Stimulated activated CD4-positive, alpha-beta T cell treated with anti-CD3 and anti-CD28 coated beads, Interleukin-2, amount 100 ng/mL, for 48 hours (primary cell): ENCODE measurements at regions not wholly inside any gene's neighbourhood (a gene's known extent, or its start where the extent isn't known, plus 50 kb on each side); places are given as distances from the start of the nearest gene placed in this dataset.

ENCODE experiments used
- DNase-seq, 2 donors: peaks; one replicate each; pipeline ENCODE4 v3.0.0-alpha.2; 2020

- DNase-seq = no peak
These were observed 59.6 kb upstream of the CDH13 start for GRCh38 chr16:82567175-82567574.

DNA sequence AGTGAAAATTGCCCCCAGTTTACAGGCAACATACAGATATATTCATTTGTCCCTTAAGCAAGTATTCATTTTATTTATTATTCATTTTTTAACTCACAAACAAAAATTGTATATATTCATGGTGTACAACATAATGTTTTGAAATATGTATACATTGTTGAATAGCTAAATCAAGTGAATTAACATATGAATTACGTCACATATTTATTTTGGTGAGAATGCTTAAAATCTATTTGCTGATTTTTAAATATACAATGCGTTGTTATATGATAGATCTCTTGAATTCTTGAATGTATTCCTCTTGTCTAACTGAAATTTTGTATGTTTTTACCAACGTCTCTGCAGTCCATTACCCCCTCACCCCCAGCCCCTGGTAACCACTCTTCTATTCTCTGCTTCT, 63.4 kb upstream of the CDH13 start:
- DNase-seq = no peak

DNA sequence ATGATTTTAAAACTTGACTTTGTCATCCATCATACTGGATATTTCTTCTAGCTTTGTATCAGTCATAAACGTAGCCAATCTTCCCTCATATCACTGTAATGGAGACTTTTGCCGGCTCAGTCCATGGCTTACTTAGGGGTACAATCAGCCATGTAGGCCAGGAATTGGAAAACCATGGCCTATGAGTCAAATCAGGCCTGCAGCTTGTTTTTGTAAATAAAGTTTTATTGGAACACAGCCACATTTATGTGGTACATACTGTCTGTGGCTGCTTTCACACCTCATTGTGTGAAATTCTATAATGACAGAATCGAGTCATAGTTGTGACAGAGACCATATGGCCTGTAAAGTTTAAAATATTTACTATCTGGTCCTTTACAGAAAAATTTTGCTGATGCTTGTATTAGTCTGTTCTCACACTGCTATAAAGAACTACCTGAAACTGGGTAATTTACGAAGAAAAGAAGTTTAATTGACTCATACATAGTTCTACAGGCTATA, 64.5 kb upstream of the CDH13 start:
- no peak for DNase-seq

GRCh38 chr16:82560805-82561325, 65.9 kb upstream of the CDH13 start:
- no peak for DNase-seq

DNA sequence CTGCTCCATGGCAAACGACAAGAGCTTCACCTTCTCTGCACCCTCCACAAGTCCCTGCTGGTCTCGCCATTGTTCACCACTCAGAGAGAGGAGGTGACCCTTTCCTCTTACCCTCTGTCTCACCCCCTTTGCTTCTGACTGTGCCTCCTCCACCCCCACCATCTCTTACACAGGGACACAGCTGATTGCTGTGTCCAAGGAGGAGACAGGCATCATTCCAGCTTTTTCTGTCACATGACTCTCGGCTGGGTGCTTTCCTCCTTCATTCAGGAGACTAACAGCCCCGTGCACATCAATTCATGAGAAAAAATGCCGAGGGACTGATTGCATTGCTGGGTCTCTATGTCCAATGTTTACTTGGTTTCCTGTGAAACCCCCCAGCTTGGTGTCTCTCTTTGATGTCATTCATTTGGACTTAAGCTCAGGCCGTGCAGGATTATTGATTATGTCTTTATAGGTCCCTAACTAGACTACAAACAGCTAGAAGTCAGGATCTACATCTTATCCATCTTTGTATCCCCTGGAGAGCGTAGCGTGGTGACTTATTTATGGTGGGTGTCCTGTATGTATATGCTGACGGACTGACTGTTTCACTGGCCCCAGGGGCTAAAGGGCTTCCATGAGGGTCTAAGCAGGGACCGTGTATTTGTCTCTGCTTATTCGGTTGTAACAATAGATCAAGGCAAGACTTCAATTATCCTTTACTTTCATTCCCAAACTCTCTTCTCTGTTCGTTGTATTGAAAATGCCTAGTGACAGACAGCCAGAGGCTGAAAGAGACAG, 82.2 kb upstream of the CDH13 start:
- DNase-seq = no peak

DNA sequence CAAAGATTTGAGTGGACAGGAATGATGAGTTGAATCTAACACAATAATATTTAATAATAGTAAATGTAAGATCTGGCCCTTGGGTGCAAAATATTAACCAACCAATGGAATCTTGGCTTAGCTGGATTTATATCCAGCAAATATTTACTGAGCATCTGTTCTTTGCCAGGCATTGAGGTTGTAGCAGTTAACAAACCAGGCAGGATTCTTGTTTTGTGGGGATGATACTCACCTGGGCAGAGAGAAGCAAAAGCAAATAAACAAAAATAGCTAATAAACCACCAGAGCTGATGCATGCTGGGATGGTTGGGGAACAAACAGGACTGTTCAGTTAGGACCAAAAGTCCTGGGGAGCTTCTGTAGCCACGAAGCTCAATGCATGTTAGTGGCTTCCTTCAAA, 84.1 kb upstream of the CDH13 start:
- no peak for DNase-seq

DNA sequence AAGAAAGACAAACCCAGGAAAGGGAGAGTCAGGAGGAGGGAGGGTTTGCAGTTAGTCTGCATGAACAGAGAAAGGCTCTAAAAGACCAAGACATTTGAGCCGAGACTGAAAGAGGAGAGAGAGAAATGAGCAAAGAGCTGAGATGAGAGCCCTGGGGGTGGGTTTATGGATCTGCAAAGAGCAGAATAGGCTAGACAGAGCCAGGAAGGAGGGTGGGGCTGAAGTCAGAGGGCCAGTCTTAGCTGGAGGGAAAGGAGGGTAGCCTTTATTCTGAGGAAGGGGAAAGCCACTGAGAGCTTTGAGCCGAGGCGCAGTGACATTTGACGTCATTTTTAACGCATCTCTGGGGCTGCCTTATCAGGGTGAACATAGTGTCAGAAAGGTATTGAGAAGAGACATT, 85.7 kb upstream of the CDH13 start:
- no peak for DNase-seq

DNA sequence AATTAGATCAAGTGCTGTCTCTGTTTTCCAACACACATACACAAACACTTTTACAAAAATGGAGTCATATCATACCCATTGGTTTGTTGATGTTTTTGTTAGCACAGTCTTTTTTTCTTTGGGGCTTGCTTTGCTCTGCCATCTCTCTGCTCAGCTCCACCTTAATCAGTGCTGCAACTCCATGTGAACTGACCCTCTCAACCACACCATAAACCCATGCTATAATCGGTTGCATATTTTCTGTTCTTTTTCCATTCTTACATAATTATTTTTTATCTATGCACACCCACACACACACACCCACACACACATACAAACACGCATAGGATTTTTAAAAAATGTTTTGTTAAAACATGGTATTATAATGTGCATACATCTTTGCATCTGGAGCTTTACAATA, 91.0 kb upstream of the CDH13 start:
- no peak for DNase-seq

DNA sequence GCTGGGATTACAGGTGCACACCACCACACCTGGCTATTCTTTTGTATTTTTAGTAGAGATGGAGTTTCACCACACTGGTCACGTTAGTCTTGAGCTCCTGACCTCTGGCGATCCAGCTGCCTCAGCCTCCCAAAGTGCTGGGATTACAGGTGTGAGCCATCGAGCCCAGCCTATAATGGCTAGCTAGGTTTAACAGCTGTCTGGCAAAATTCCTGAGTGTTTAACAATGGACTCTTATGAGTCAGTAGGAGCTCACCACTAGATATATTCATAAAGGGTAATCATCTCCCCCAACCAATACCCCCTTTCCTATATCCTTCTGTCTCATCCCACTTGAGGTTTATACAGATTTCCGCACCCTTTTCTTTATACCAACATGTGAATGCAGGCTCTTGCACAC, 91.5 kb upstream of the CDH13 start:
- DNase-seq = no peak

- DNase-seq = no peak
These were observed 93.6 kb upstream of the CDH13 start for GRCh38 chr16:82533189-82533588.

DNA sequence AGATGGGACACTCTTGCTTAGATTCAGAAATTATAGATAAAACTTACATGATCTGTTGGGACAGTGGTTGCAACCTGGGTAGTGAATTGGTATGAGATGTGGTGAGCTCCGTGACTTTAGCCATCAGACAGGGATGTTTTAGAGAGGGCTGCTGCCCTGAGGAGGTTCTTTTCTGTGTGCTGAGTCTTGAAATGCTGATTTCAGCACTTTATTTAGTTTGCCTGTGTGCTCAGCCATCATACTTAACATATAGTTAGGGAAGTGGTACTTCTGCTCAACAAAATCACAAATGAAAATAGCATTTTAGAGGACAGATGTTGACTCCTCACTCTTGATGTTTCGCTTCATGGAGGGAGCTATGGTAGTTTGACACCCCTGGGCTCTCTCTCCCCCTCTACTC, 95.9 kb upstream of the CDH13 start:
- DNase-seq = no peak

DNA sequence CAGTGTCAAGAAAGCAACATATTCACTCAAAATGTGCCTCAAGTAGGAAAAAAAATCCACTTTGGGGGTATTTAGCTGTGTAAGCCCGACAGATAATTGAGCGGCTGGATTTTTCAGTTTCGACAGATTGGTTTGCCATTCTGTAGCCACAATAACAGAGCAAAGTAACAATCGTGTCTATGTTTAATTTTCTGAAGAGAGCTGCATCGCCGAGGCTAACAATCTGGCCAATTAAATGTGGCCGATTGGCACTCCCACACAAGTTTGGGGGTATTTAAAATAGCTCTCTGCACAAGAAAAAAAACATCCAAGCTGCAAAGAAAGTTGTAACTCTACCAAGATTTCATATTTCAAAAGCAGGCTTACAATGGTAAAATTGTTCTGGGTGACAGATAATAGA, 99.7 kb upstream of the CDH13 start:
- DNase-seq = no peak

DNA sequence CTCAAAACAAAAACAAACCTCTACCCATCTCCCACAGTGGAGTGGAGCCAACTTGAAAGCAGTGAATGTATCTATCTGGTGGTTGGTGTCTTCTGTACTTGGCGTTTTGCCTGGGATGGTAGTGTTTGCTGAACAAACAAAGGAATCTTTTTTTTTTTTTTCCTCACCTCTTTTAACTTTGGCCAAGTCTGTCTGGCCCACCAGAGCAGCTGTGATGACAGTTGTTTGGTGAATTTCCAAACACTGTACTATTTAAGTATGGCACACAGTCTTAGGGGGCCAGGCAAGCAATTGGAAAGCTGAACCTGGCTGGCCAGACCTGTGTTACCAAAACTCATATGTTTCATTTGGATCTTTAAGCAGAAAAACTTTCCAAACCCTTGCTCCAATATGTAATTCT, 101.8 kb upstream of the CDH13 start:
- no peak for DNase-seq

DNA sequence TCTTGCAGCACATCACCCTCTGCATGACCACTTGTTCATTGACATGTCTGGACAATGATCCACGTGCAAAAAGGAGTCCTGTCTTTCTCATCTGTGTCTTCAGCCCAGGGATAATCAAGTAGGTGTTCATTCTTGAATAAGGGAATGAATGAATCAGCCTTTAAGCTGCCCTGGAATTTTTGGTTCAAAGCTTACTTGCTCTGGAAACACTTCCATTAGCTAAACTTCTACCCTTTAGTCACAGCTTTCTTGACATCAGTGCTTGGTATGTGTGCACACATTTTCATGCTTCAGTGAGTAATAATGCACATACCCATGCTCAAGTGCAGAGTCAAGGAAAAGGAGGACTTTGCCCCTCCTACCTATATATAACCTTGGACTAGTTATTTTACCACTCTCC, 103.0 kb upstream of the CDH13 start:
- DNase-seq = no peak

GRCh38 chr16:82522026-82522425, 104.7 kb upstream of the CDH13 start:
- no peak for DNase-seq

DNA sequence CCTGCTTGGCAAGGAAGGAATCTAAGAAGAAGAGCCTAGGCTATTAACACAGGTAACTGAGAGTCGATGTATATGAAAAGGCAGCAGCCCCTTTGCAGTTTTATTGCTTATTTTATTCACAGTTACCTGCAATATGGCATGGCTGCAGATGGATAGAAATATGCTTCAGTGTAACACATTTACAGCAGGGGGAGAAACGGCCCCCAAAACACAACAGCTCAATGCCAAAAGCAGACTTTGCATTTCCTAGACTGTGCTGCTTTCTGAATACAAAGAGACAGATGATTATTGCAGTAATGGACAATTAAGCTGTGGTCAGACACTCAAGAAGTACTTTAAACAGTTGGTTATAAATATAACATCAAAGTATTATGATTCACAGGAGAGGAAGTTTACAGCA, 108.0 kb upstream of the CDH13 start:
- no peak for DNase-seq

DNA sequence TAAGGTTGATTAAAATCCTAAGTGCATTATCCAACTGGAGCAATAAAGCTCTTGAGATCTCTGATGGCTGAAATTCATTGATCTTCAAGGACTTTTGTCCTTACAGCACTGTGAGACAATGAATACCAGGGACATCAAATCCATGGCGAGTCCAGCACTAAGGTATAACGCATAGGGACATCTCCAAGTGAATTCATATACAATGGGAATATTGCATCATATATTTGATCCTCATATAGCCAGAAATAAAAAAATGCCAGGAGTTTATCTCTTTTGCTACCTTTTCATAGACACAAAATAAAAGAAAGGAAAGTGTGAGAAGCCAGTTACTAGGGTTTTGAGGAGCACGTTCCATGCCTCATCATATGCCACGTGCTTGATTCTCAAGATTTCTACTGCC, 112.5 kb upstream of the CDH13 start:
- no peak for DNase-seq

- DNase-seq = no peak
These were observed 115.9 kb upstream of the CDH13 start for GRCh38 chr16:82510789-82511305.

GRCh38 chr16:82509691-82510430, 116.9 kb upstream of the CDH13 start:
- no peak for DNase-seq

- no peak for DNase-seq
These were observed 119.8 kb upstream of the CDH13 start for GRCh38 chr16:82506692-82507670.

DNA sequence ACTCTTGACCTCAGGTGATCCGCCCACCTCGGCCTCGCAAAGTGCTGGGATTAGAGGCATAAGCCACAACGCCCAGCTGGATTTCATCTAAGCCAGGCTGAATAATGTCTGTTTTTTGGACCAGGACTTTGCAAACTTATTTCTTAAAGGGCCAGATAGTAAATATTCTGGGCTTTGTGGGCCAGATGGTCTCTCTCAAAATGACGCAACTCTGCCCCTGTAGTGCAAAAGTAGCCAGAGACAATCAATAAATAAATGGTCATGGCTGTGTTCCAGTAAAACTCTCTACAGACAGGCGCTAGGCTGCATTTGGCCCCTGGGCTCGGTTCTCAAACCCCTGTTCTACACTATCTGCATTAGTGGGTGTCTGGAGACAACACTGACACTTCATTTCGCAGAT, 121.9 kb upstream of the CDH13 start:
- no peak for DNase-seq

DNA sequence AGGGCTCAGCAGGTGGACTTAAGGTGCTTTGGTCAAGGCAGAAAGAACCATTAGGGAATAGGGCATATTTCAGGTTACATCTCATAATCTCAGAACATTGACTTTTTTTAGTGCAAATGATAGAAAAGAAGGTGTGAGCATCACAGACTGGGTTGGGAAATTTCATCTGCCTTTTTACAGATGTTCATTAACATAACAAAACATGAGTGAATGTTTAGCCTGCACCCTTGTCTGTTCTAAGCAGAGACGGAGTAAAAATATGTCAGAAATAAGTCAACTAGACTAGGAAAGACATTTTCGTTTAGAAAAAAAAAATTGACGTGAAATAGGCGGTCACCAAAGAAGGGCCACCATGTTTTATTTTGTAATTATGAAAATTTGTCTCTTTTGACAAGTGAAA, 127.5 kb upstream of the CDH13 start:
- DNase-seq = no peak

DNA sequence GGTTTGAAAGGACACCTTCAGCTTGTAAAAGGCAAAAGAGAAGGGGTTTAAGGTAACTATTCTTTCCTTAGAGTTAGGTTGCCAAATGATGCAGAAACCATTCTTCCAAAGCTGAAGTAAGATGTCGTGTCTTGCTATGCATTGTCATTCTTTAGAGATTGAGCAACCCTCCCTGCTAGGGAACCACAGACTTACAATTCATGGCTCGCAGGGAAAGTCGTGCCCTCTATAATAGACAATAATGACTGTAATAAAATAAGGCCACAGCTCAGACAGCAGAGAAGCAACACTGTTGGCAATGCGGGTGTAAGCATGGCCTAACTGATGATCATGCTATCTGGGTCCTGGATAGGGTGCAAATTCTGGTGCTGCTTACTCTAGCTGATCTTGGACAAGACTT, 129.6 kb upstream of the CDH13 start:
- DNase-seq = no peak
